ENCODE measurements at regions not wholly inside any gene's neighbourhood (a gene's known extent, or its start where the extent isn't known, plus 50 kb on each side); places are given as distances from the start of the nearest gene placed in this dataset.

GRCh38 chr4:24671849-24672248, 87.5 kb upstream of the DHX15 start:
- 50 to 66% (median 61%) methylated on average over 7 of the region's 7 CpGs for WGBS, 5 donors
- no peak overlapping the region for H3K4me3 ChIP-seq
- H3K4me1 ChIP-seq, result no peaks in the 10 kb centered on the region
- no peak for DNase-seq
- intact Hi-C loops (cut with DNase I; ENCODE audit: low total_unique reads), result no loop called here
- no peaks in the 10 kb centered on the region for H3K36me3 ChIP-seq
- H3K27me3 ChIP-seq (replicated peaks in 1 of 7), result no peaks in the 10 kb centered on the region
- no peak for TF ChIP-seq POLR2AphosphoS5 (IDR thresholded peaks at IDR 0.05)
- no peak for TF ChIP-seq POLR2A (IDR thresholded peaks at IDR 0.05)
- H3K9me3 ChIP-seq, result peaks cover 0 to 9% (median 2%) of the 10 kb centered on the region in 8 donors
- no peak overlapping the region for H3K27ac ChIP-seq

- Histone ChIP-seq H3K27me3 (replicated peaks in 1 of 7) (no peaks in the 10 kb centered on the region), H3K27ac (no peak overlapping the region), H3K9me3 (peaks cover 0 to 9% (median 2%) of the 10 kb centered on the region in 8 donors), H3K4me1 (no peaks in the 10 kb centered on the region), H3K4me3 (no peak overlapping the region), H3K36me3 (no peaks in the 10 kb centered on the region)
- no peak for TF ChIP-seq CTCF (IDR thresholded peaks at IDR 0.05 in 8 of 11, conservative IDR thresholded peaks at IDR 0.05 in 3 of 11)
- no peak for TF ChIP-seq POLR2A (IDR thresholded peaks at IDR 0.05)
- TF ChIP-seq POLR2AphosphoS5 (IDR thresholded peaks at IDR 0.05), result no peak
- WGBS, 5 donors, result 87 to 94% (median 89%) methylated on average over 8 of the region's 8 CpGs
- DNase-seq, result no peak
- intact Hi-C loops (cut with DNase I; ENCODE audit: low total_unique reads), result no loop called here
Measured at GRCh38 chr4:24672880-24673279, 88.5 kb upstream of the DHX15 start.

GRCh38 chr4:24674279-24674678, 89.9 kb upstream of the DHX15 start:
- Histone ChIP-seq H3K4me3 (no peak overlapping the region), H3K27me3 (replicated peaks in 1 of 7) (no peaks in the 10 kb centered on the region), H3K9me3 (peaks cover 0 to 9% (median 2%) of the 10 kb centered on the region in 8 donors), H3K27ac (no peak overlapping the region), H3K4me1 (no peaks in the 10 kb centered on the region), H3K36me3 (no peaks in the 10 kb centered on the region)
- TF ChIP-seq POLR2AphosphoS5 (IDR thresholded peaks at IDR 0.05), result no peak
- no peak for TF ChIP-seq CTCF (IDR thresholded peaks at IDR 0.05 in 8 of 11, conservative IDR thresholded peaks at IDR 0.05 in 3 of 11)
- no peak for TF ChIP-seq POLR2A (IDR thresholded peaks at IDR 0.05)
- intact Hi-C loops (cut with DNase I; ENCODE audit: low total_unique reads), result no loop called here
- DNase-seq, result no peak
- 46 to 65% (median 55%) methylated on average over 2 of the region's 2 CpGs for WGBS, 5 donors

- Histone ChIP-seq H3K36me3 (no peaks in the 10 kb centered on the region), H3K4me1 (no peaks in the 10 kb centered on the region), H3K4me3 (no peak overlapping the region), H3K9me3 (peaks cover 0 to 9% (median 2%) of the 10 kb centered on the region in 8 donors), H3K27ac (no peak overlapping the region), H3K27me3 (replicated peaks in 1 of 7) (peaks cover 0 to 3% (median 0%) of the 10 kb centered on the region in 7 donors)
- 26 to 58% (median 47%) methylated on average over 2 of the region's 2 CpGs for WGBS, 5 donors
- TF ChIP-seq POLR2A (IDR thresholded peaks at IDR 0.05) (no peak), POLR2AphosphoS5 (IDR thresholded peaks at IDR 0.05) (no peak), CTCF (IDR thresholded peaks at IDR 0.05 in 8 of 11, conservative IDR thresholded peaks at IDR 0.05 in 3 of 11) (no peak)
- no peak for DNase-seq
- intact Hi-C loops (cut with DNase I; ENCODE audit: low total_unique reads), result no loop called here
Measured at GRCh38 chr4:24675721-24676389, 91.5 kb upstream of the DHX15 start.
